Mucosa of descending colon (tissue), 3 donors: ENCODE measurements at regions not wholly inside any gene's neighbourhood (a gene's known extent, or its start where the extent isn't known, plus 50 kb on each side); places are given as distances from the start of the nearest gene placed in this dataset.
"Not testable (repeated sequence)": the region's sequence is repeated elsewhere in the genome, so short reads cannot be mapped to it uniquely, and the experiment has no call there.

Experiments
- ATAC-seq: fragments of 200-7000 bp; cut with Tn5 transposase; one replicate; pipeline ENCODE4 v1.9.1; 2020; ENCODE audit warnings: mild to moderate bottlenecking, moderate library complexity
- DNase-seq, 3 donors: peaks; one replicate each; pipeline ENCODE4 v3.0.0-alpha.2; 2020
- H3K36me3 ChIP-seq: fragments of 200-600 bp; one replicate; pipeline ENCODE4 v1.8.0; 2021; ENCODE audit warnings: low read depth, mild to moderate bottlenecking
- H3K4me1 ChIP-seq: fragments of 200-600 bp; one replicate; pipeline ENCODE4 v1.8.0; 2021; ENCODE audit warnings: low read depth, mild to moderate bottlenecking
- H3K4me3 ChIP-seq: fragments of 200-600 bp; one replicate; pipeline ENCODE4 v1.8.0; 2021; ENCODE audit warnings: mild to moderate bottlenecking
- H3K9me3 ChIP-seq: fragments of 200-600 bp; one replicate; pipeline ENCODE4 v1.8.0; 2021; ENCODE audit warnings: mild to moderate bottlenecking
- intact Hi-C, 2 donors: fragments of 100-400 bp; cut with DNase I in 1 of 2; cut with micrococcal nuclease in 1 of 2; formaldehyde crosslinking; loops; one replicate each; pipeline versions ENCODE4 v1.11.0 to v1.11.1; 2022; cut with DNase I, micrococcal nuclease
- donor health status: DM: no; HTN: no; CAD: no; lungs with moderate emphysema.
- donor health status: DM: no; HTN: no; CAD: no.
- donor health status: DM: no; HTN: yes; CAD: no.

GRCh38 chr1:149244621-149245020, 141.3 kb upstream of the NBPF9 start:
- H3K4me1 ChIP-seq, H3K4me3 ChIP-seq, H3K36me3 ChIP-seq, DNase-seq, H3K9me3 ChIP-seq, intact Hi-C loops, ATAC-seq: not testable (repeated sequence)

GRCh38 chr1:149246212-149246611, 142.9 kb upstream of the NBPF9 start:
- H3K4me3 ChIP-seq, H3K36me3 ChIP-seq, intact Hi-C loops, H3K4me1 ChIP-seq, ATAC-seq, H3K9me3 ChIP-seq, DNase-seq: not testable (repeated sequence)

GRCh38 chr1:149248610-149249009, 145.3 kb upstream of the NBPF9 start:
- H3K9me3 ChIP-seq, H3K36me3 ChIP-seq, H3K4me1 ChIP-seq, ATAC-seq, intact Hi-C loops, H3K4me3 ChIP-seq, DNase-seq: not testable (repeated sequence)

GRCh38 chr1:149249850-149250467, 146.6 kb upstream of the NBPF9 start:
- intact Hi-C loops, ATAC-seq, DNase-seq, H3K9me3 ChIP-seq, H3K4me1 ChIP-seq, H3K36me3 ChIP-seq, H3K4me3 ChIP-seq: not testable (repeated sequence)

- H3K4me3 ChIP-seq, DNase-seq, H3K9me3 ChIP-seq, H3K4me1 ChIP-seq, H3K36me3 ChIP-seq, intact Hi-C loops: not testable (repeated sequence)
- ATAC-seq, result peak; percentile 45
Measured at GRCh38 chr1:149254894-149255847, 151.8 kb upstream of the NBPF9 start.

- H3K4me3 ChIP-seq, intact Hi-C loops, H3K36me3 ChIP-seq, H3K4me1 ChIP-seq, ATAC-seq, H3K9me3 ChIP-seq, DNase-seq: not testable (repeated sequence)
Measured at GRCh38 chr1:149260284-149260683, 156.9 kb upstream of the NBPF9 start.

GRCh38 chr1:149260736-149261340, 157.5 kb upstream of the NBPF9 start:
- H3K4me3 ChIP-seq, H3K36me3 ChIP-seq, H3K9me3 ChIP-seq, intact Hi-C loops, H3K4me1 ChIP-seq, ATAC-seq, DNase-seq: not testable (repeated sequence)

- DNase-seq, ATAC-seq, H3K4me3 ChIP-seq, H3K9me3 ChIP-seq, intact Hi-C loops, H3K4me1 ChIP-seq, H3K36me3 ChIP-seq: not testable (repeated sequence)
Measured at GRCh38 chr1:149267287-149267686, 163.9 kb upstream of the NBPF9 start.

GRCh38 chr1:149269001-149269702, 165.8 kb upstream of the NBPF9 start:
- H3K4me1 ChIP-seq, H3K36me3 ChIP-seq, H3K9me3 ChIP-seq, intact Hi-C loops, DNase-seq, H3K4me3 ChIP-seq, ATAC-seq: not testable (repeated sequence)

- ATAC-seq, intact Hi-C loops: not testable (repeated sequence)
Measured at GRCh38 chr1:149269833-149270232, 166.5 kb upstream of the NBPF9 start.

GRCh38 chr1:149274493-149274892, 171.1 kb upstream of the NBPF9 start:
- H3K4me3 ChIP-seq, H3K9me3 ChIP-seq, ATAC-seq, H3K4me1 ChIP-seq, DNase-seq, intact Hi-C loops, H3K36me3 ChIP-seq: not testable (repeated sequence)

More at GRCh38 chr1:149269833-149270232, 166.5 kb upstream of the NBPF9 start:
- not testable (repeated sequence) for H3K9me3 ChIP-seq, H3K4me3 ChIP-seq, H3K36me3 ChIP-seq, H3K4me1 ChIP-seq, DNase-seq

- H3K36me3 ChIP-seq, DNase-seq, intact Hi-C loops, H3K9me3 ChIP-seq, H3K4me1 ChIP-seq, H3K4me3 ChIP-seq: not testable (repeated sequence)
- peak; percentile 35 for ATAC-seq
Measured at GRCh38 chr1:149275802-149276201, 172.5 kb upstream of the NBPF9 start.

- H3K4me1 ChIP-seq, H3K36me3 ChIP-seq, H3K9me3 ChIP-seq, H3K4me3 ChIP-seq, intact Hi-C loops, DNase-seq, ATAC-seq: not testable (repeated sequence)
Measured at GRCh38 chr1:149276496-149276895, 173.1 kb upstream of the NBPF9 start.

GRCh38 chr1:149278156-149278555, 174.8 kb upstream of the NBPF9 start:
- H3K4me3 ChIP-seq, intact Hi-C loops, DNase-seq, H3K4me1 ChIP-seq, H3K36me3 ChIP-seq, ATAC-seq, H3K9me3 ChIP-seq: not testable (repeated sequence)
